IMR-90 (cell line): ENCODE measurements at regions not wholly inside any gene's neighbourhood (a gene's known extent, or its start where the extent isn't known, plus 50 kb on each side); places are given as distances from the start of the nearest gene placed in this dataset.

ENCODE experiments used
- ATAC-seq: fragments of 200-7000 bp; cut with Tn5 transposase; 2 replicates; pipeline ENCODE4 v1.9.1; 2020; ENCODE audit warnings: low read depth, mild to moderate bottlenecking, moderate library complexity
- BruUV-seq: library from RNA; stranded (reverse); fragments of 400-500 nt; replicated peaks from 2 replicates; lab custom pipeline; 2021; lab: Mats Ljungman, UMichigan
- CTCF ChIA-PET: fragments of 300-600 bp; formaldehyde crosslinking; extraction: SDS; loops from one replicate; lab custom pipeline; 2021; ENCODE audit warnings: antibody characterized with exemption; lab: Yijun Ruan, JAX
- POLR2A ChIA-PET: fragments of 300-600 bp; sonication (Branson Sonifier 250); formaldehyde crosslinking; loops from one replicate; lab custom pipeline; 2022; ENCODE audit warnings: antibody characterized with exemption; ENCODE audit not compliant: unreplicated experiment; lab: Charles Lee
- DNase-seq: peaks from one replicate; pipeline ENCODE4 v3.0.0; 2013
- H2AFZ ChIP-seq: replicated peaks from 2 replicates; pipeline ENCODE3; 2013; ENCODE audit warnings: low read length, mild to moderate bottlenecking; ENCODE audit not compliant: poor library complexity
- H2AK5ac ChIP-seq: 2 replicates; pipeline ENCODE4 v1.6.1; 2013; ENCODE audit warnings: low read depth, low read length, inconsistent platforms
- H2AK9ac ChIP-seq: replicated peaks from 2 replicates; pipeline ENCODE3; 2013; ENCODE audit warnings: mild to moderate bottlenecking, low read depth, low read length, moderate library complexity; ENCODE audit not compliant: poor library complexity
- H2BK120ac ChIP-seq: 2 replicates; pipeline ENCODE4 v1.6.1; 2013; ENCODE audit warnings: low read depth, low read length, inconsistent platforms
- H2BK15ac ChIP-seq: 3 replicates; pipeline ENCODE4 v1.6.1; 2013; ENCODE audit warnings: low read depth, low read length, inconsistent platforms
- H2BK20ac ChIP-seq: 2 replicates; pipeline ENCODE4 v1.6.1; 2013; ENCODE audit warnings: low read depth, mild to moderate bottlenecking, inconsistent platforms, low read length, moderate library complexity
- H2BK5ac ChIP-seq: 2 replicates; pipeline ENCODE4 v1.6.1; 2013; ENCODE audit warnings: mild to moderate bottlenecking, low read depth, low read length, inconsistent platforms; ENCODE audit not compliant: poor library complexity, severe bottlenecking
- H3K14ac ChIP-seq: replicated peaks from 2 replicates; pipeline ENCODE4 v1.6.1; 2013; ENCODE audit warnings: low read depth, low read length, inconsistent platforms
- H3K18ac ChIP-seq: 2 replicates; pipeline ENCODE4 v1.6.1; 2013; ENCODE audit warnings: low read depth, low read length, control low read depth
- H3K23ac ChIP-seq: 2 replicates; pipeline ENCODE4 v1.6.1; 2013; ENCODE audit warnings: low read depth, low read length, inconsistent platforms
- H3K27ac ChIP-seq: 2 replicates; pipeline ENCODE4 v1.5.1; 2013; ENCODE audit warnings: mild to moderate bottlenecking, control low read depth, low read length; ENCODE audit not compliant: insufficient read depth
- H3K27me3 ChIP-seq: 2 replicates; pipeline ENCODE4 v1.6.1; 2013; ENCODE audit warnings: low read length; ENCODE audit not compliant: control insufficient read depth, insufficient read depth
- H3K36me3 ChIP-seq: 2 replicates; pipeline ENCODE4 v1.6.1; 2013; ENCODE audit warnings: low read length, mixed read lengths; ENCODE audit not compliant: control insufficient read depth, insufficient read depth
- H3K4ac ChIP-seq: 2 replicates; pipeline ENCODE4 v1.6.1; 2013; ENCODE audit warnings: low read depth, low read length, inconsistent platforms
- H3K4me1 ChIP-seq: 2 replicates; pipeline ENCODE4 v1.6.1; 2013; ENCODE audit warnings: low read length, mixed read lengths; ENCODE audit not compliant: control insufficient read depth, insufficient read depth
- H3K4me2 ChIP-seq: 2 replicates; pipeline ENCODE4 v1.6.1; 2013; ENCODE audit warnings: low read depth, mild to moderate bottlenecking, control low read depth, low read length, moderate library complexity
- H3K4me3 ChIP-seq: 2 replicates; pipeline ENCODE4 v1.5.1; 2013; ENCODE audit warnings: low read depth, mild to moderate bottlenecking, control low read depth, low read length, moderate library complexity; ENCODE audit not compliant: insufficient read depth
- H3K56ac ChIP-seq: 2 replicates; pipeline ENCODE4 v1.6.1; 2013; ENCODE audit warnings: low read length, inconsistent platforms; ENCODE audit not compliant: insufficient read depth; ENCODE audit errors: extremely low read depth
- H3K79me1 ChIP-seq, 2 experiments: 2 replicates each; pipeline ENCODE4 v1.6.1; 2013; ENCODE audit warnings: low read length in 2 of 2, inconsistent platforms in 1 of 2, low read depth in 1 of 2
- H3K9ac ChIP-seq: 2 replicates; pipeline ENCODE4 v1.6.1; 2013; ENCODE audit warnings: low read depth, low read length, control low read depth
- H3K9me1 ChIP-seq: 2 replicates; pipeline ENCODE4 v1.6.1; 2013; ENCODE audit warnings: low read length, inconsistent platforms; ENCODE audit not compliant: insufficient read depth
- H3K9me3 ChIP-seq: 2 replicates; pipeline ENCODE4 v1.6.1; 2013; ENCODE audit warnings: low read length; ENCODE audit not compliant: control insufficient read depth, insufficient read depth
- H4K20me1 ChIP-seq: 2 replicates; pipeline ENCODE4 v1.6.1; 2013; ENCODE audit warnings: low read length, inconsistent platforms; ENCODE audit not compliant: insufficient read depth
- H4K5ac ChIP-seq: 2 replicates; pipeline ENCODE4 v1.6.1; 2013; ENCODE audit warnings: mild to moderate bottlenecking, low read depth, low read length, control low read depth
- H4K8ac ChIP-seq, 2 experiments: 2 replicates each; pipeline ENCODE4 v1.6.1; 2013; ENCODE audit warnings: low read depth in 2 of 2, low read length in 2 of 2, control low read depth in 1 of 2, inconsistent platforms in 1 of 2
- H4K91ac ChIP-seq: 2 replicates; pipeline ENCODE4 v1.6.1; 2013; ENCODE audit warnings: low read depth, low read length, inconsistent platforms; ENCODE audit not compliant: insufficient read depth
- BHLHE40 ChIP-seq: fragments of 150-350 bp; IDR thresholded peaks from 2 replicates; pipeline ENCODE4 v1.6.1; 2016; ENCODE audit warnings: mild to moderate bottlenecking, low read depth, low read length
- CEBPB ChIP-seq: IDR thresholded peaks from 2 replicates; pipeline ENCODE4 v1.6.1; 2012; ENCODE audit warnings: low read depth, low read length, improper control_type of control experiment
- MAFK ChIP-seq: IDR thresholded peaks from 2 replicates; pipeline ENCODE4 v1.6.1; 2012; ENCODE audit warnings: low read depth, low read length, improper control_type of control experiment
- NFE2L2 ChIP-seq: fragments of 150-350 bp; IDR thresholded peaks from 2 replicates; pipeline ENCODE4 v1.6.1; 2016; ENCODE audit warnings: low read depth, mild to moderate bottlenecking, low read length
- RCOR1 ChIP-seq: IDR thresholded peaks from 2 replicates; pipeline ENCODE4 v1.6.1; 2012; ENCODE audit warnings: mild to moderate bottlenecking, low read length, improper control_type of control experiment; ENCODE audit not compliant: insufficient replicate concordance
- RFX5 ChIP-seq: IDR thresholded peaks from 2 replicates; pipeline ENCODE4 v1.8.0; 2012; ENCODE audit warnings: low read depth, mild to moderate bottlenecking, low read length, moderate library complexity
- SMC3 ChIP-seq: fragments of 150-350 bp; IDR thresholded peaks from 2 replicates; pipeline ENCODE4 v1.6.1; 2016; ENCODE audit warnings: low read depth, mild to moderate bottlenecking, antibody characterized with exemption, low read length, moderate library complexity
- USF2 ChIP-seq: fragments of 150-350 bp; IDR thresholded peaks from 2 replicates; pipeline ENCODE4 v1.6.1; 2017; ENCODE audit warnings: mild to moderate bottlenecking, antibody characterized with exemption, low read length, low read depth
- WGBS, 2 experiments: methylation state at CpG; one replicate each; pipeline versions ENCODE4 v1.1.5 to v1.1.7; 2013; ENCODE audit warnings: missing lambda C conversion rate in 2 of 2; ENCODE audit not compliant: insufficient read length in 1 of 2; ENCODE audit errors: extremely low coverage in 2 of 2; 5-methylcytosine and 5-hydroxymethylcytosine counted together
- dilution Hi-C: fragments of 300-500 bp; cut with HindIII; formaldehyde crosslinking; loops from one replicate; pipeline ENCODE4 v1.14.3; 2018; ENCODE audit warnings: low sequenced_read_pairs; ENCODE audit not compliant: unreplicated experiment
- in situ Hi-C: fragments of 300-500 bp; cut with MboI; formaldehyde crosslinking; loops from 3 replicates; pipeline ENCODE4 v1.14.3; 2019; ENCODE audit warnings: low sequenced_read_pairs, inconsistent platforms, mixed read lengths
- intact Hi-C: fragments of 100-400 bp; cut with micrococcal nuclease; formaldehyde crosslinking; loops from 2 replicates; pipeline ENCODE4 v1.10.0; 2022

GRCh38 chr3:945738-946137 lies 147.1 kb upstream of the CNTN6 start:
- DNase-seq (no peak), ATAC-seq (no peak)
- ChIA-PET CTCF (no interaction called here), POLR2A (no interaction called here)
- Histone ChIP-seq H3K27me3 (no peaks in the 10 kb centered on the region), H4K20me1 (no peaks in the 10 kb centered on the region), H3K9me3 (0 out of 2 replicates have a peak, but pooled peaks cover 4% of the 10 kb centered on the region), H2BK15ac (no peak overlapping the region), H3K56ac (no peak overlapping the region), H2AFZ (no peak overlapping the region), H3K4me1 (no peaks in the 10 kb centered on the region), H3K14ac (no peak overlapping the region), H2AK5ac (no peak overlapping the region), H3K79me1 (no peaks in the 10 kb centered on the region), H2BK120ac (no peak overlapping the region), H3K18ac (no peak overlapping the region), H3K9me1 (no peaks in the 10 kb centered on the region), H3K4me3 (no peak overlapping the region), H2BK5ac (no peak overlapping the region), H2AK9ac (no peak overlapping the region), H3K4me2 (no peak overlapping the region), H3K4ac (no peak overlapping the region), H3K36me3 (no peaks in the 10 kb centered on the region), H4K91ac (no peak overlapping the region), H3K23ac (no peak overlapping the region), H4K8ac (no peak overlapping the region), H3K9ac (no peak overlapping the region), H2BK20ac (no peak overlapping the region), H3K27ac (no peak overlapping the region), H4K5ac (no peak overlapping the region)
- WGBS, 2 experiments, result 17% methylated on average over 1 of the region's 2 CpGs; no CpG with 5 or more reads in 1 of the 2 experiments
- no TSS peak for BruUV-seq
- in situ Hi-C loops (no loop called here), intact Hi-C loops (no loop called here), dilution Hi-C loops (no loop called here)
- TF ChIP-seq BHLHE40 (no peak), MAFK (no peak), NFE2L2 (no peak), RFX5 (no peak), SMC3 (no peak), CEBPB (no peak), USF2 (no peak), RCOR1 (no peak)
